GM19238 (cell line): ENCODE measurements at regions not wholly inside any gene's neighbourhood (a gene's known extent, or its start where the extent isn't known, plus 50 kb on each side); places are given as distances from the start of the nearest gene placed in this dataset.

ENCODE experiments used
- DNase-seq: peaks from one replicate; pipeline ENCODE4 v3.0.0; 2011; ENCODE audit warnings: low spot score; ENCODE audit not compliant: insufficient read length

DNA sequence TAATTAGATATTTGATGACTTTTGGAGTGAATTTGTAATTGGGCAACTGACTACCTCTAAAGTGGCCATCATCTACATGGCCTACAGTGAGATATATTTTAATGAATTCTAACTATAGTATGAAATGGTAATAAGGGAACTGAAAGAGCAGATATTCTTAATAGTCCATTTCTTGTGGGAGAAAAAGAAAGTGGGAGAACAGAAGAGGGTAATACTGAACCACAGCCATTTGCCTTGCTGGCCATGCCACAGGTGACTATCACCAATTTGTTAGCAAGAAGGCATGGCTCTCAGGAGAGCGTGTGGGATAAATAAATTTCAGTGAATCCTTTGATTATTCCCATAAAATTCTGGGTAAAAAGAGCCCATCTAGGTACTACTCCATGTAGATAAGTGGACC is 1074.0 kb upstream of the MAP3K7 start:
- DNase-seq: no peak

DNA sequence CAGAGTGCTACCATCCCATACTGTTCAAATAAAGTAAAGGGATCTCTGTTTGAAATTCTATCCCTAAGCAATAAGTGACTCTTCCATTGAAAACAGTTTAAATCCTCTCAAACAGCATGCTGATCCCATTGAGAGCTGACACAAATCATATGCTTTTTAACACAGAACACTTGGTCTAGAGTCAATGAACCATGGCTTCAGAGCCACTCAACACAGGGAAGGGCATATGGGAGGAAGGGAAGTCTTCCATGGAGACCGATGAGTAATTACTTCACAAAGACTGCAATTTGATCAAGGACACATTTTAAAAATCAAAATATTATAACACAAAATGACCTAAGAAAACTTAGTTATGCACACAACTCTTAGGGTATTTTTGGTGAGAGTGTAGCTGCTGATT is 1073.0 kb upstream of the MAP3K7 start:
- no peak for DNase-seq

DNA sequence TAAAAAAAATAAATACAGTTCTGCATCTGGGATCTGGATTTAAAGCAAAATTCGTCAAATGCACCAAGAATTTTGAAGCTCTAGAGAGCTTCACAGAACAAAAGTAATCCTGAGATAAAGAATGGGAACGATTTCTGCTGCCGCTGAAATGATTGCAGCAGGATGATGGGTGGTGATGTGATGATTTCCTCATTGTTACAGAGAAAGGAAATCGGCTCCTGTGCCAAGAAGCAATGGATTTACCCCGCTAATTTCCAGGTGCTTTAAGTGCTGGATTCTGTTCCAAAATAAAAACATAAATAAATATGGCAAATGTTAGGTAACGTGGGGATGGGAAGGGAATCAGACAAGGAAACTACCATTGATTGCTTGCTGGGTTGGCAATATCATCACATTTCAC is 1067.9 kb upstream of the MAP3K7 start:
- no peak for DNase-seq

DNA sequence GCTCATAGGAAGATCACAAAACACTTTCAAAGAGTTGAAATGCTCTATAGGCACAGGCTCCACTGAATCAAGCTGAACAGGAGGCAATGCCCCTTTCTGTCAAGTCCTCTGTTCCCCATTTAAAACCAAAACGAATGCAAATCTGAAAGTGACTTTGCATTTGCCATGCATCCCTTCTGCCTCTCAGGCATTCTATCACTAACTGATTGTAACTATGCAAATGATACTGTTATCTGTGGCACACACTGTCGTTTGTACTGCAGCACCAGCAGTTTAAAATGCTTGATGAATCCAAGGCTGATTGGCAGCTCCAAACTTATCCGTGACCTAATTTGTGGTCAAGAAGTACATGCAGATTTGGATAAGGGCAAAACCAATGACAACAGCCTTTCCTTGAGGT is 1067.5 kb upstream of the MAP3K7 start:
- no peak for DNase-seq

DNA sequence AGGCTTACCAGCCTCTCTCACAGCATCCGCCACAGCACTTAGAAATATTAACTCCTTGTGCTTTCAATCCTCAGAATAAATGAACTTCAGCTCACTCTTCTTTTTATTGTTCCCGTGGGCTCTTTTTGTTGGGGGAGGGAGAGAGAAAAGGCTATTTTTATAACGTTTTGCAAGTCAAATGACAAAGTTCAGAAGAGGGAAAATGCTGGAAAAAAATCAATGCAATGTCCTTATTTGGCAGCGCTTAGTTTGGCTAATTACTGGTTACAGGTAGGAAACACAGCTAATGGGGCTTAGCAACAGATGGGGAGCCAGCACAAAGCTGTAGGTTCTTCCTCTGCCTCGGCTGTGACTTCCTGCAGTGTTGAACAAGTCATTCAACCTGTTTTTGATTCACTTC is 1067.0 kb upstream of the MAP3K7 start:
- DNase-seq: no peak

GRCh38 chr6:91653076-91653723 is 1066.3 kb upstream of the MAP3K7 start:
- no peak for DNase-seq

DNA sequence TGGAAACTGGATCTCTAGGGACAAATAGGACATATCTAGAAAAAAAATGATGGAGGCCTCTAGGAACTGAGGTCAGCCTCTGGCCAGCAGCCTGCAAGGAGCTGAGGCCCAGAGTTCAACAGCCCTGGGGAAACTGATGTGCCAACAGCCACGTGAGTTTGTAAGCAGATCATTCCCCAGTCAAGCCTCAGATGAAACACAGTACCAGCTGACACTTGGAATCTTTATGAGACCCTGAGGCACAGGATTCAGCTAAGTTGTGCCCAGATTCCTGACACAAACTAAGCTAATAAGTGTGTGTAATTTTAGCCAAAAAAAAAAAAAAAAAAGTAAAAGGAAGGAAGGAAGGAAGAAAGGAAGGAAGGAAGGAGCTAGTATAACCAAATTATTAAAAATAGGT is 1059.8 kb upstream of the MAP3K7 start:
- no peak for DNase-seq

- DNase-seq: no peak
Measured at GRCh38 chr6:91645811-91646210, 1058.9 kb upstream of the MAP3K7 start.

- no peak for DNase-seq
Measured at GRCh38 chr6:91637217-91637616, 1050.3 kb upstream of the MAP3K7 start.

DNA sequence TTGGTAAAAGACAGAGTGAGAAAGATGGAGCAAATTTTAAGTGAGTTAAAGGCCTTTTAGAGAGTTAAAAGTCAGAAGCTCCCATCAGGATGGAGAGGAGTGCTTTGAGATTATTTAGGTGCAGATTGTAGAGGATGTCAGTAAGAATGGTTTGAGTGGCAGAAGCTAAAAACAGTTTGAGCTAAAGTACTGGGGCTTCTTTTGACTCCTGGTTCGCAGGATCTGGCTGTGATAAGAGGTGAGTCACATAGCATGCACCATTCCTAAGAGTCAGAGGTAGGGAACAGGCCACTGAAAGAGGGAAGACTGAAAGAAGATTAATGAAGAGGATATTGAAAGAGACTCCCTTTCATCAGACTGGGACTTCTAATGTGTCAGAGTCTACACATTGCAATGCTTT is 1047.9 kb upstream of the MAP3K7 start:
- DNase-seq: no peak

DNA sequence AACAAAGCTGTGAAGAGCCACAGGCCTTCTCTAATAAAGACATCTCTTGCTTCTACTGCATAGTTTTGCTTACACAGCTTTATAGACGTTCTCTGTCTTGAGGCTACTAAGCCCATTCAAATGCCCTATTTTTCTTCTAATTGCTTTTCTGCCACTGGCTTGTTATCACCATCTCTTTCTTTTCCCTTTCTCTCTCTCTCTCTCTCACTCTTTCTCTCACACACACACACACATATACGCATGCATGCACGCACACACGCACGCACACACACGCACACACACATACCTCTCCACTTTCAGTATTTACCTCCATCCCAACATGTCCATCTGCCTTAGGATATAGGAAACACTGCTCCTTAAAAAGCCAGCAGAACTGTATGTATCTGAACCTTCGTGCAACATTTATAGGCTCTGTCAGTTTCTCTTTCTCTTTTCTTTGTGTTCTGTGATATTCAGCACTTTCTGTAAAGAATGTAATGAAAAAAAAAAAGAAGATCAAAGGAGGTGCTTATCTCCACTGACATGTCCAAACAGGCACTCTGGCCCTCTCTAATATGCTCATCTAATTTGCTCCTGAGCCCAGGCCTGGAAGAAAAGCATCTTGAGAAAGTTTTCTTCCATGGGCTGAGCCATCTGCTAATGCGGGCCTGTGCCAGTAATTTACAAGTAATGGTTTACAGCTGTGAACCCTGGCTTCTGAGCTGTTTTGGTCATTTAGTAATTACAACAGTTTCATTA is 1046.7 kb upstream of the MAP3K7 start:
- no peak for DNase-seq

- DNase-seq: no peak
Measured at GRCh38 chr6:91632308-91632707, 1045.4 kb upstream of the MAP3K7 start.

DNA sequence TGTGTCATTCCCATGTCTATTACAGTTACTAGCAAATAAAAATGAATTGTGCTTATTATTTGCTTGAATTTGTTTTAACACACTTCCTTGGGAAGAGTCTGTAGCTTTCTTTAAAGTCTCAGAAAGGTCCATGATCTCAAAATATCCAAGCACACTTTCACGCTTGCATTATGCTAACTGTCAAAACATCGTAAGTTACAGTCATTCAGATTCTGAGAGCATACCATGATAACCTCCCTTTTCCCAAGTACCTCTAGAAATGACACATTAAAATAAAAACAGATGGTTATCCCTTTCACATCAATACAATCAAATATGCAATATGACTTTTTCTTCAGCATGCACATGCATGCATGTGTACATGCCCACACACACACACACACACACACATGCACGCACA is 1044.4 kb upstream of the MAP3K7 start:
- no peak for DNase-seq

GRCh38 chr6:91626911-91627310 is 1040.0 kb upstream of the MAP3K7 start:
- DNase-seq: no peak

DNA sequence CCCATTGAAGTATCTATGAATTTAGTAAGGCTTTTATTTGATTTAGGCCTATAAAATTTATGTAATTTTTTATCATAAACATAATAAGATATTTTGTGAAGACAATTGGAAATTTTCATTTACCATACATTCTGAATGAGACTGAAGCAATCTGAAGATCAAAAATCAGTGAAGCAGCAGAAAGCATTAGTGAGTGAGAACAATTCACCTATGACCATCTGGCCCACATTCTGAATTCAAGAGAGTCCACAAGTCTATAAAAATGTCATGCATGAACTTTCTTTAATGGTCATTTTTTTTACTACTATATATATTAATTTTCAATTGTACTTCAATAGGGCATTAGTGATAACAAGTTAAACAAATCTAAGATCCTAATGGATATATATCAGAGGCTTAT is 1026.6 kb upstream of the MAP3K7 start:
- no peak for DNase-seq

- DNase-seq: no peak
Measured at GRCh38 chr6:91611190-91611589, 1024.3 kb upstream of the MAP3K7 start.

DNA sequence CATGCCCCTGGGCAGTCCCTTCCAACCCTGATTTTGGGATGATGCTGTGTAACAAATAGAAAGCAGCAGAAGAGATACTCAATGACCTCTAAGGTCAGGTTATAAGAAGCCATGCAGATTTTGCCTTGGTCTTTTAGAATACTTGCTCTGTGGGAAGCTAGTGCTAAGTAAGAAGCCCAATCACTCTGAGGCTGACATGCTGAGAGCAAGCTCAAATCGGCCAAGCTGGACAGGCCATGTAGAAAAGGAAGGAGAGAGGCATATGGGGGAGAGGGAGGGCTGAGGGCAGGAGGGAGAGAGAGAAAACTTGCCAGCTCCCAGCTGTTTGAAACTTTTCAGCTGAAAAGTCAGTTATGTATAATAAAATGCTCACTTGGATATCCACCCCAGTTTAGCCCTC is 1021.6 kb upstream of the MAP3K7 start:
- no peak for DNase-seq

- DNase-seq: no peak
Measured at GRCh38 chr6:91606148-91606901, 1019.5 kb upstream of the MAP3K7 start.

DNA sequence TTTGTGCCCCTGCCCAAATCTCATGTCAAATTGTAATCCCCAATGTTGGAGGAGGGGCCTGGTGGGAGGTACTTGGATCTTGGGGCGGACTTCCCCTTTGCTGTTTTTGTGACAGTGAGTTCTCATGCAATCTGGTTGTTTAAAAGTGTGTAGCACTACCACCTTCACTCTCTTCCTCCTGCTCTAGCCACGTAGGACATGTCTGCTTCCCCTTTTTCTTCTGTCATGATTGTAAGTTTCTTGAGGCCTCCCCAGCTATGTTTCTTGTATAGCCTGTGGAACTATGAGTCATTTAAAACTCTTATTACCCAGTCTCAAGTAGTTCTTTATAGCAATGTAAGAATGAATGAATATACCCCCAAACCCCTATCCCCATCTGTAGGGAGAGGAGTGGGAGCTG is 1013.7 kb upstream of the MAP3K7 start:
- no peak for DNase-seq

DNA sequence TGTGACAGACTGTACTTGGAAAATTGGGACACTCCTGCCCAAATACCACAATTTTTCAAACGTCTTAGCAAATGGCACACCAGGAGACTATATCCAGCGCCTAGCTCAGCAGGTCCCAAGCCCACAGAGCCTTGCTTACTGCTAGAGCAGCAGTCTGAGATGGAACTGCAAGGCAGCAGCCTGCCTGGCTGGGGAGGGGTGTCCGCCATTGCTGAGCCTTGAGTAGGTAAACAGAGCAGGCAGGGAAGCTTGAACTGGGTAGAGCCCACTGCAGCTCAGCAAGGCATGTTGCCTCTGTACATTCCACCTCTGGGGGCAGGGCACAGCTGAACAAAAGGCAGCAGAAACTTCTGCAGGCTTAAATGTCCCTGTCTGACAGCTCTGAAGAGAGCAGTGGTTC is 1003.3 kb upstream of the MAP3K7 start:
- no peak for DNase-seq

DNA sequence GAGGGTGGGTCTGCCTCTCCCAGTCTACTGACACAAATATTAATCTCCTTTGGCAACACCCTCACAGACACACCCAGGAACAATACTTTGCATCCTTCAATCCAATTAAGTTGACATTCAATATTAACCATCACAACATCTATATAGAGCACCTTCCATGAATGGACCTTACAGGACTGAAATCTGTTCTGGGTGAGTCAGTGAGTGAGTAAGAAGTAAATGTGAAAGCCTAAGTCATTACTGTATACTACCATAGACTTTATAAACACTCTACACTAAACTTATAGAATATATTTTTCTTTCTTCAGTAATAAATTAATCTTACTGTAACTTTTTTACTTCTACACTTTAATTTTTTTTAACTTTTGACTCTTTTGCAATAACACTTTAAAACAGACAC is 993.8 kb upstream of the MAP3K7 start:
- no peak for DNase-seq

GRCh38 chr6:91575032-91575431 is 988.2 kb upstream of the MAP3K7 start:
- no peak for DNase-seq
